Mesothelial cell of epicardium (in vitro differentiated cells): ENCODE measurements at regions not wholly inside any gene's neighbourhood (a gene's known extent, or its start where the extent isn't known, plus 50 kb on each side); places are given as distances from the start of the nearest gene placed in this dataset.

ENCODE experiments used
- DNase-seq, 2 experiments: peaks; one replicate each; pipeline ENCODE4 v3.0.0; 2021; ENCODE audit warnings: low spot score in 2 of 2; ENCODE audit not compliant: unreplicated experiment in 2 of 2
- H3K27ac Mint-ChIP-seq: 2 replicates; pipeline ENCODE4 v1.8.0; 2021; ENCODE audit warnings: mixed read lengths
- H3K27me3 Mint-ChIP-seq: 2 replicates; pipeline ENCODE4 v1.8.0; 2021; ENCODE audit warnings: low read depth, mixed read lengths
- H3K36me3 Mint-ChIP-seq: 2 replicates; pipeline ENCODE4 v1.8.0; 2021; ENCODE audit warnings: mixed read lengths
- H3K4me1 Mint-ChIP-seq: 2 replicates; pipeline ENCODE4 v1.8.0; 2021; ENCODE audit warnings: mixed read lengths
- H3K4me3 Mint-ChIP-seq: 2 replicates; pipeline ENCODE4 v1.8.0; 2021; ENCODE audit warnings: mild to moderate bottlenecking, moderate library complexity, mixed read lengths
- H3K9me3 Mint-ChIP-seq: 2 replicates; pipeline ENCODE4 v1.8.0; 2021; ENCODE audit warnings: mixed read lengths
- CTCF ChIP-seq: fragments of 200-600 bp; sonication (generic); IDR thresholded peaks from one replicate; pipeline ENCODE4 v1.5.0; 2021; ENCODE audit warnings: antibody characterized with exemption; ENCODE audit not compliant: unreplicated experiment

- DNase-seq: peak in 1 of 2 experiments; percentile 38
- H3K4me3 Mint-ChIP-seq: no peak overlapping the region
- peaks cover 2% of the 10 kb centered on the region for H3K36me3 Mint-ChIP-seq
- peak overlapping the region; percentile 48 for H3K27ac Mint-ChIP-seq
- peaks cover 23% of the 10 kb centered on the region for H3K9me3 Mint-ChIP-seq
- TF ChIP-seq CTCF: no peak
- H3K27me3 Mint-ChIP-seq: no peaks in the 10 kb centered on the region
- H3K4me1 Mint-ChIP-seq: peaks cover 29% of the 10 kb centered on the region
Observed at GRCh38 chr11:106152013-106152412, 74.6 kb downstream of the AASDHPPT start.

- H3K27me3 Mint-ChIP-seq: no peaks in the 10 kb centered on the region
- H3K36me3 Mint-ChIP-seq: no peaks in the 10 kb centered on the region
- H3K4me1 Mint-ChIP-seq: peaks cover 34% of the 10 kb centered on the region
- DNase-seq: no peak
- peak overlapping the region; percentile 2 for H3K27ac Mint-ChIP-seq
- TF ChIP-seq CTCF: no peak
- H3K9me3 Mint-ChIP-seq: peaks cover 15% of the 10 kb centered on the region
- no peak overlapping the region for H3K4me3 Mint-ChIP-seq
Observed at GRCh38 chr11:106152824-106153223, 75.4 kb downstream of the AASDHPPT start.

- TF ChIP-seq CTCF: peak; percentile 52
- Mint-ChIP-seq H3K9me3 (peaks cover 4% of the 10 kb centered on the region), H3K27me3 (no peaks in the 10 kb centered on the region), H3K4me1 (peaks cover 36% of the 10 kb centered on the region), H3K4me3 (no peak overlapping the region), H3K36me3 (no peaks in the 10 kb centered on the region), H3K27ac (no peak overlapping the region)
- no peak for DNase-seq
Observed at GRCh38 chr11:106156290-106156937, 79.0 kb downstream of the AASDHPPT start.

- H3K4me3 Mint-ChIP-seq: no peak overlapping the region
- H3K36me3 Mint-ChIP-seq: no peaks in the 10 kb centered on the region
- no peak for DNase-seq
- H3K27ac Mint-ChIP-seq: no peak overlapping the region
- peaks cover 19% of the 10 kb centered on the region for H3K9me3 Mint-ChIP-seq
- TF ChIP-seq CTCF: no peak
- H3K27me3 Mint-ChIP-seq: no peaks in the 10 kb centered on the region
- H3K4me1 Mint-ChIP-seq: peaks cover 24% of the 10 kb centered on the region
Observed at GRCh38 chr11:106158406-106158805, 80.9 kb downstream of the AASDHPPT start.

GRCh38 chr11:106159836-106160235 lies 82.4 kb downstream of the AASDHPPT start:
- TF ChIP-seq CTCF: no peak
- no peaks in the 10 kb centered on the region for H3K36me3 Mint-ChIP-seq
- H3K4me1 Mint-ChIP-seq: peaks cover 19% of the 10 kb centered on the region
- no peak for DNase-seq
- peaks cover 29% of the 10 kb centered on the region for H3K9me3 Mint-ChIP-seq
- no peak overlapping the region for H3K27ac Mint-ChIP-seq
- H3K4me3 Mint-ChIP-seq: no peak overlapping the region
- H3K27me3 Mint-ChIP-seq: no peaks in the 10 kb centered on the region
